SK-N-SH treated with all-trans-retinoic acid at 6 μM for 48 hours (cell line): ENCODE measurements at regions not wholly inside any gene's neighbourhood (a gene's known extent, or its start where the extent isn't known, plus 50 kb on each side); places are given as distances from the start of the nearest gene placed in this dataset.

Experiments used
- ATAC-seq: fragments of 200-7000 bp; cut with Tn5 transposase; 3 replicates; pipeline ENCODE4 v1.9.1; 2020; ENCODE audit warnings: mild to moderate bottlenecking, moderate library complexity
- ARNTL ChIP-seq: fragments of 450-650 bp; formaldehyde crosslinking; IDR thresholded peaks from 2 replicates; pipeline ENCODE4 v1.5.0; 2020; ENCODE audit warnings: low read depth, mild to moderate bottlenecking, moderate library complexity, borderline replicate concordance
- BACH2 ChIP-seq: fragments of 250-450 bp; sonication (Bioruptor Pico); IDR thresholded peaks from 2 replicates; pipeline ENCODE4 v1.9.0; 2021; ENCODE audit warnings: mild to moderate bottlenecking, borderline replicate concordance
- CSDC2 ChIP-seq: fragments of 250-450 bp; sonication (Bioruptor Pico); IDR thresholded peaks from 2 replicates; pipeline ENCODE4 v1.5.0; 2020; ENCODE audit warnings: mild to moderate bottlenecking, moderate library complexity
- ESRRG ChIP-seq: fragments of 250-450 bp; sonication (Bioruptor Pico); IDR thresholded peaks from 2 replicates; pipeline ENCODE4 v1.6.1; 2021; ENCODE audit warnings: mild to moderate bottlenecking
- ISL1 ChIP-seq: fragments of 250-450 bp; sonication (Bioruptor Pico); IDR thresholded peaks from 2 replicates; pipeline ENCODE4 v2.1.2; 2022; ENCODE audit warnings: mild to moderate bottlenecking, moderate library complexity
- OSR1 ChIP-seq: fragments of 250-450 bp; sonication (Bioruptor Pico); IDR thresholded peaks from 2 replicates; pipeline ENCODE4 v1.8.0; 2022; ENCODE audit warnings: moderate library complexity, mild to moderate bottlenecking, inconsistent platforms
- PPARA ChIP-seq: fragments of 250-450 bp; sonication (Bioruptor Pico); IDR thresholded peaks from 2 replicates; pipeline ENCODE4 v1.5.0; 2020; ENCODE audit warnings: mild to moderate bottlenecking, borderline replicate concordance
- RARB ChIP-seq: fragments of 250-450 bp; sonication (Bioruptor Pico); IDR thresholded peaks from 2 replicates; pipeline ENCODE4 v1.8.0; 2021; ENCODE audit warnings: mild to moderate bottlenecking, moderate library complexity
- SNAI2 ChIP-seq: fragments of 250-450 bp; sonication (Bioruptor Pico); IDR thresholded peaks from 2 replicates; pipeline ENCODE4 v1.5.0; 2020; ENCODE audit warnings: mild to moderate bottlenecking, moderate library complexity
- TCF4 ChIP-seq: fragments of 250-450 bp; sonication (Bioruptor Pico); IDR thresholded peaks from 2 replicates; pipeline ENCODE4 v1.8.0; 2021; ENCODE audit warnings: mild to moderate bottlenecking, moderate library complexity, borderline replicate concordance
- TOX ChIP-seq: fragments of 250-450 bp; sonication (Bioruptor Pico); IDR thresholded peaks from 2 replicates; pipeline ENCODE4 v1.8.0; 2021; ENCODE audit warnings: mild to moderate bottlenecking, moderate library complexity, borderline replicate concordance
- ZFP3 ChIP-seq: fragments of 250-450 bp; sonication (Bioruptor Pico); IDR thresholded peaks from 2 replicates; pipeline ENCODE4 v1.5.0; 2020; ENCODE audit warnings: mild to moderate bottlenecking, moderate library complexity
- ZFP30 ChIP-seq: fragments of 450-650 bp; formaldehyde crosslinking; IDR thresholded peaks from 2 replicates; pipeline ENCODE4 v1.5.0; 2022; ENCODE audit warnings: mild to moderate bottlenecking, moderate library complexity
- ZNF565 ChIP-seq: fragments of 450-650 bp; formaldehyde crosslinking; conservative IDR thresholded peaks from 2 replicates; pipeline ENCODE4 v1.5.0; 2020; ENCODE audit warnings: low read depth, mild to moderate bottlenecking, moderate library complexity
- ZNF70 ChIP-seq: fragments of 450-650 bp; formaldehyde crosslinking; IDR thresholded peaks from 2 replicates; pipeline ENCODE4 v1.5.0; 2020; ENCODE audit warnings: mild to moderate bottlenecking, moderate library complexity
- ZNF8 ChIP-seq: fragments of 450-650 bp; formaldehyde crosslinking; IDR thresholded peaks from 2 replicates; pipeline ENCODE4 v1.5.0; 2020; ENCODE audit warnings: mild to moderate bottlenecking, moderate library complexity
- TF ChIP-seq, protein P1 (sequence below): fragments of 250-450 bp; sonication (Bioruptor Pico); IDR thresholded peaks from 2 replicates; pipeline ENCODE4 v1.5.1; 2021; ENCODE audit warnings: mild to moderate bottlenecking, moderate library complexity
- TF ChIP-seq, protein P2 (sequence below): fragments of 250-450 bp; sonication (Bioruptor Pico); IDR thresholded peaks from 2 replicates; pipeline ENCODE4 v1.8.0; 2021; ENCODE audit warnings: low read depth, mild to moderate bottlenecking, moderate library complexity, borderline replicate concordance
- TF ChIP-seq, protein P3 (sequence below): fragments of 250-450 bp; sonication (Bioruptor Pico); IDR thresholded peaks from 2 replicates; pipeline ENCODE4 v1.5.1; 2020; ENCODE audit warnings: low read depth, mild to moderate bottlenecking, moderate library complexity
- TF ChIP-seq, protein P4 (sequence below): fragments of 250-450 bp; sonication (Bioruptor Pico); IDR thresholded peaks from 2 replicates; pipeline ENCODE4 v1.5.0; 2020; ENCODE audit warnings: mild to moderate bottlenecking, moderate library complexity

DNA sequence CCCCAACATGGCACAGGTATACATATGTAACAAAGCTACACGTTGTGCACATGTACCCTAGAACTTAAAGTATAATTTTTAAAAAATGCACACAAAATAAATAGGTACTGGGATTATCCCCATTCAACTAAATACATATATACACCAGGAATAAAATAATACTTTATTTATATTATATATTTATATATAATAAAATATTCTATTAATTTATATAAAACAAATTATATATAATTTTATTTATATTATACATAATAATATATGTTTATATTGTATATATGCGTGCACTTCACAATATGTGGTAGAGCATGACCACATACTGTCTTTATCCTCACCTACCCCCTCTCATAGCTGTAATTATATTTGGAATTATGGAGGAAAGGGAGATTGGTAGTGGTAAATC lies 119.1 kb upstream of the TMEM260 start:
- no peak for TF ChIP-seq TOX (CRISPR knock-in tag)
- TF ChIP-seq, protein P1, sequence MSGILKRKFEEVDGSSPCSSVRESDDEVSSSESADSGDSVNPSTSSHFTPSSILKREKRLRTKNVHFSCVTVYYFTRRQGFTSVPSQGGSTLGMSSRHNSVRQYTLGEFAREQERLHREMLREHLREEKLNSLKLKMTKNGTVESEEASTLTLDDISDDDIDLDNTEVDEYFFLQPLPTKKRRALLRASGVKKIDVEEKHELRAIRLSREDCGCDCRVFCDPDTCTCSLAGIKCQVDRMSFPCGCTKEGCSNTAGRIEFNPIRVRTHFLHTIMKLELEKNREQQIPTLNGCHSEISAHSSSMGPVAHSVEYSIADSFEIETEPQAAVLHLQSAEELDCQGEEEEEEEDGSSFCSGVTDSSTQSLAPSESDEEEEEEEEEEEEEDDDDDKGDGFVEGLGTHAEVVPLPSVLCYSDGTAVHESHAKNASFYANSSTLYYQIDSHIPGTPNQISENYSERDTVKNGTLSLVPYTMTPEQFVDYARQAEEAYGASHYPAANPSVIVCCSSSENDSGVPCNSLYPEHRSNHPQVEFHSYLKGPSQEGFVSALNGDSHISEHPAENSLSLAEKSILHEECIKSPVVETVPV (CRISPR knock-in tag): no peak
- TF ChIP-seq, protein P2, sequence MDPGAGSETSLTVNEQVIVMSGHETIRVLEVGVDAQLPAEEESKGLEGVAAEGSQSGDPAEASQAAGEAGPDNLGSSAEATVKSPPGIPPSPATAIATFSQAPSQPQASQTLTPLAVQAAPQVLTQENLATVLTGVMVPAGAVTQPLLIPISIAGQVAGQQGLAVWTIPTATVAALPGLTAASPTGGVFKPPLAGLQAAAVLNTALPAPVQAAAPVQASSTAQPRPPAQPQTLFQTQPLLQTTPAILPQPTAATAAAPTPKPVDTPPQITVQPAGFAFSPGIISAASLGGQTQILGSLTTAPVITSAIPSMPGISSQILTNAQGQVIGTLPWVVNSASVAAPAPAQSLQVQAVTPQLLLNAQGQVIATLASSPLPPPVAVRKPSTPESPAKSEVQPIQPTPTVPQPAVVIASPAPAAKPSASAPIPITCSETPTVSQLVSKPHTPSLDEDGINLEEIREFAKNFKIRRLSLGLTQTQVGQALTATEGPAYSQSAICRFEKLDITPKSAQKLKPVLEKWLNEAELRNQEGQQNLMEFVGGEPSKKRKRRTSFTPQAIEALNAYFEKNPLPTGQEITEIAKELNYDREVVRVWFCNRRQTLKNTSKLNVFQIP (CRISPR knock-in tag): no peak
- TF ChIP-seq RARB: no peak
- no peak for TF ChIP-seq ZFP3 (CRISPR knock-in tag)
- TF ChIP-seq SNAI2 (CRISPR knock-in tag): no peak
- no peak for TF ChIP-seq ZNF565 (CRISPR knock-in tag)
- TF ChIP-seq TCF4 (CRISPR knock-in tag): no peak
- no peak for TF ChIP-seq ZNF8 (CRISPR knock-in tag)
- TF ChIP-seq ISL1 (CRISPR knock-in tag): no peak
- no peak for TF ChIP-seq ARNTL (CRISPR knock-in tag)
- ATAC-seq: no peak

DNA sequence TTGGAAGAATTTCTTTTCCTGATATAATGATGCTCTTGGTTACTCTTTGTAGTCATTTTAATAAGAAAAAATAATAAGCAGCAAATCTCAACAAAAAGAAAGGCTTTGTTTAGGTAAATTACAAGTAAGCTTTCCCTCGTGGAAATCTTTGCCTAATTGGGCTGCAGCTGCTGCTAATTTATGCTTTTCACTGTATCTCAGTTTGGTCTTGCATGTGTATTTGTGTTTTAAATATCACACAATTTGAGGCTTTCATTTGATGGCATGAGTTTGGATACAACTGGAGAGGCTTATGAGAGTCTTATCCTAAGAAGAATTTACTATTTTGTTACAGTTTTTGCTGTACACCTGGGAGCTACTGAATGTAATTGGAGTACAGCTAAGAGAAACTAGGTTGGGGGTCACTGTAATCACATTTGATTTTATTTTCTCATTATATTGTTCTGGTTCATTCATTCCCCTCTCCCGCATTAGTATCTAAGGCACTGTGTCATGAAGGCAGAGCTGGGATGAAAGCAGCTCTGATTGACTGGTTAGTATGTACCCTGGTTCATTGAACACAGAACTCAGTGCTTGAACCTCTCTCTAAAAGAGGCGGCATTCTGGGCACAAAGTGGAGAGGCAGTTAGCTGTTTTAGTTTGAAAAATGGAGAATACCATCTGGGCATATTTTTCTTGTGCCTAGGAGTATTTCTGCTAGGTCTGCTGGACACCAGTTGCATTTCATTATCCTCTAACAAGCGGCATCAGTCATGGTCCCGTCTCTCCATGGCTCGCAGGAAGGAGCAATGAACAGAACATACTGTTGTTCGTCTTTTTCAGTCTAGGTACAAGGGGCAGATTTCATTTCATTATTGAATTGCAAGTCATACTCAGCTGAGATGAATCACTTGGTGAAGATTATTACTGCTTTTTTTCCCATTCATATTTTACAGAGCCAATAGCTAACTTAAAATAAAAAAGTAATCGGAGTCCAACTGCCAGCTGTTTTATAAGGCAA lies 118.0 kb upstream of the TMEM260 start:
- ATAC-seq: no peak
- no peak for TF ChIP-seq TCF4 (CRISPR knock-in tag)
- no peak for TF ChIP-seq TOX (CRISPR knock-in tag)
- no peak for TF ChIP-seq ZFP30 (CRISPR knock-in tag)
- TF ChIP-seq ISL1 (CRISPR knock-in tag): no peak
- TF ChIP-seq ZFP3 (CRISPR knock-in tag): no peak
- TF ChIP-seq CSDC2: no peak
- TF ChIP-seq RARB: no peak
- TF ChIP-seq ZNF70 (CRISPR knock-in tag): no peak
- no peak for TF ChIP-seq PPARA (CRISPR knock-in tag)
- TF ChIP-seq, protein P3, sequence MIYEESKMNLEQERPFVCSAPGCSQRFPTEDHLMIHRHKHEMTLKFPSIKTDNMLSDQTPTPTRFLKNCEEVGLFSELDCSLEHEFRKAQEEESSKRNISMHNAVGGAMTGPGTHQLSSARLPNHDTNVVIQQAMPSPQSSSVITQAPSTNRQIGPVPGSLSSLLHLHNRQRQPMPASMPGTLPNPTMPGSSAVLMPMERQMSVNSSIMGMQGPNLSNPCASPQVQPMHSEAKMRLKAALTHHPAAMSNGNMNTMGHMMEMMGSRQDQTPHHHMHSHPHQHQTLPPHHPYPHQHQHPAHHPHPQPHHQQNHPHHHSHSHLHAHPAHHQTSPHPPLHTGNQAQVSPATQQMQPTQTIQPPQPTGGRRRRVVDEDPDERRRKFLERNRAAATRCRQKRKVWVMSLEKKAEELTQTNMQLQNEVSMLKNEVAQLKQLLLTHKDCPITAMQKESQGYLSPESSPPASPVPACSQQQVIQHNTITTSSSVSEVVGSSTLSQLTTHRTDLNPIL (CRISPR knock-in tag): no peak
- TF ChIP-seq, protein P4, sequence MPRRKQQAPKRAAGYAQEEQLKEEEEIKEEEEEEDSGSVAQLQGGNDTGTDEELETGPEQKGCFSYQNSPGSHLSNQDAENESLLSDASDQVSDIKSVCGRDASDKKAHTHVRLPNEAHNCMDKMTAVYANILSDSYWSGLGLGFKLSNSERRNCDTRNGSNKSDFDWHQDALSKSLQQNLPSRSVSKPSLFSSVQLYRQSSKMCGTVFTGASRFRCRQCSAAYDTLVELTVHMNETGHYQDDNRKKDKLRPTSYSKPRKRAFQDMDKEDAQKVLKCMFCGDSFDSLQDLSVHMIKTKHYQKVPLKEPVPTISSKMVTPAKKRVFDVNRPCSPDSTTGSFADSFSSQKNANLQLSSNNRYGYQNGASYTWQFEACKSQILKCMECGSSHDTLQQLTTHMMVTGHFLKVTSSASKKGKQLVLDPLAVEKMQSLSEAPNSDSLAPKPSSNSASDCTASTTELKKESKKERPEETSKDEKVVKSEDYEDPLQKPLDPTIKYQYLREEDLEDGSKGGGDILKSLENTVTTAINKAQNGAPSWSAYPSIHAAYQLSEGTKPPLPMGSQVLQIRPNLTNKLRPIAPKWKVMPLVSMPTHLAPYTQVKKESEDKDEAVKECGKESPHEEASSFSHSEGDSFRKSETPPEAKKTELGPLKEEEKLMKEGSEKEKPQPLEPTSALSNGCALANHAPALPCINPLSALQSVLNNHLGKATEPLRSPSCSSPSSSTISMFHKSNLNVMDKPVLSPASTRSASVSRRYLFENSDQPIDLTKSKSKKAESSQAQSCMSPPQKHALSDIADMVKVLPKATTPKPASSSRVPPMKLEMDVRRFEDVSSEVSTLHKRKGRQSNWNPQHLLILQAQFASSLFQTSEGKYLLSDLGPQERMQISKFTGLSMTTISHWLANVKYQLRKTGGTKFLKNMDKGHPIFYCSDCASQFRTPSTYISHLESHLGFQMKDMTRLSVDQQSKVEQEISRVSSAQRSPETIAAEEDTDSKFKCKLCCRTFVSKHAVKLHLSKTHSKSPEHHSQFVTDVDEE (CRISPR knock-in tag): no peak
- TF ChIP-seq, protein P2 (CRISPR knock-in tag): no peak
- TF ChIP-seq OSR1 (CRISPR knock-in tag): no peak
- TF ChIP-seq, protein P1 (CRISPR knock-in tag): no peak
- no peak for TF ChIP-seq ARNTL (CRISPR knock-in tag)
- TF ChIP-seq ZNF565 (CRISPR knock-in tag): no peak
- no peak for TF ChIP-seq ESRRG (CRISPR knock-in tag)
- no peak for TF ChIP-seq BACH2 (CRISPR knock-in tag)
